ENCODE measurements at regions not wholly inside any gene's neighbourhood (a gene's known extent, or its start where the extent isn't known, plus 50 kb on each side); places are given as distances from the start of the nearest gene placed in this dataset.
"Not testable (repeated sequence)": the region's sequence is repeated elsewhere in the genome, so short reads cannot be mapped to it uniquely, and the experiment has no call there.

DNA sequence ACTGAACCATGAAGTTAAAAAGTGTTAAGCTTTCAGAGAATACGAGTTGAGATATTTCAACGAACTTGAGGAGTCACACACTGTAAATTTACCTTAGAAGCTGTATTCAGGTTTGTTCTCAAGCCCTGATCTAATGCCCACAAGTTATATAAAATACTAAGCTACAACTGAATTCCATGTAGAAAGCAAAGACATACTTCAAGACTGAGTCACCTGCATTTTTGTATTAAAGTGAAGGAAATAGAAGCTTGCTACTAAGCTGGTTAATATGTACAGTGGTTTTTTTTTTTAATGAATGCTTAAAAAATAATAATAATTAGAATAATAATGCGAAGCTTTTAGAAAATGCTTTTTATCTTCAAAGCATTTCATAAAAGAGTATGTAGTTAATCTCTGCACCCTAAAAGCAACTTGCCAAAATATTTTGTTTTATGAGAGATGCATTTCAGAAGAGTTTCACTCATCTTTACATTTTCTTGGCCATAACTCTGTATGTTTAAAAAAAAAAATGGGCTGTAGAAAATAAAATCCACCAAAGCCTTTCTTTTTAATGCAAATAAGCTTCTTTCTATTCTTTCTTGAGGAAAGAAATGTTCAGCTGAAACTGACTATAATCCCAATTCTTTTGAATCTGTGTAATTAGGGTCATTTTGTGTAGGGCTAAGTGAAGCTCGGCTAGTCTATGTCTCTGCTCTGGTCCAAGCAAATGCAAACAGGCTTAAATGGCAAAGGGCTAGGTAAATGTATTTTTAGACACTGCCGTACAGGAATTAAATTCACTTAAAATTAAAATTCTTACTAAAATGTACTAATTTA lies 1047.5 kb upstream of the FLRT2 start:
- no peak for DNase-seq (ENCODE audit: low read depth in 4 of 4, low spot score in 3 of 4)

DNA sequence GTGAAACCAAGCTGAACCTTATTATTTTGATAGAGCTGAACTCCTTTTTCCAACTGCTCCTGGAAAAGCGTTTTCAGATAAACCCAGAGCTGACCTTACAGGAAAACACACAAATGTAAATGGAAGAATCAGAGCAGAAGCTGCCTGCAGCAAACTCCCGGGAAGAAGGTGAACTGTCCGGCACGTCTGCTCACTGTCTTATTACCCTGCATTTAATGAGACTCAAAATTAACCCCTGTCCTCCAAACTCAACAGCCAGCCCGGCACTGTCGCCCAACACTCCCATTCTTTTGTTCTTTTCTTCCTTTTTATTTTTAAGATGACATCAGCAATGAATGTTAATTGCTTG lies 1046.9 kb upstream of the FLRT2 start:
- no peak for DNase-seq (ENCODE audit: low read depth in 4 of 4, low spot score in 3 of 4)

DNA sequence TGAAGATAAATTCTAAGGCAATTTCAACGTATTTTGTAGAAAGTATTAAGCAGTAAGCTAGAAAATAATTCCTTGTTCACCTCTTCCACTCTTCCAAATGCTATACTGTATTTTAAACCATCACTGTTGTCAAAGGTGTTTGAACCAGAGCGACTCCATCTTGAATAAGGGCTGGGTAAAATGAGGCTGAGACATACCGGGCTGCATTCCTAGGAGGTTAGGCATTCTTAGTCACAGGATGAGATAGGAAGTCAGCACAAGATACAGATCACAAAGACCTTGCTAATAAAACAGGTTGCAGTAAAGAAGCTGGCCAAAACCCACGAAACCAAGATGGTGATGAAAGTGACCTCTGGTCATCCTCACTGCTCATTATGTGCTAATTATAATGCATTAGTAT lies 1045.7 kb upstream of the FLRT2 start:
- not testable (repeated sequence) for DNase-seq (ENCODE audit: low read depth in 4 of 4, low spot score in 3 of 4)

- DNase-seq (ENCODE audit: low read depth in 4 of 4, low spot score in 3 of 4): no peak
Measured at GRCh38 chr14:84485036-84485435, 1044.9 kb upstream of the FLRT2 start.

GRCh38 chr14:84490081-84490480 lies 1039.9 kb upstream of the FLRT2 start:
- DNase-seq (ENCODE audit: low read depth in 4 of 4, low spot score in 3 of 4): no peak

- no peak for DNase-seq (ENCODE audit: low read depth in 4 of 4, low spot score in 3 of 4)
Measured at GRCh38 chr14:84492685-84493084, 1037.3 kb upstream of the FLRT2 start.

- no peak for DNase-seq (ENCODE audit: low read depth in 4 of 4, low spot score in 3 of 4)
Measured at GRCh38 chr14:84493779-84494178, 1036.2 kb upstream of the FLRT2 start.

DNA sequence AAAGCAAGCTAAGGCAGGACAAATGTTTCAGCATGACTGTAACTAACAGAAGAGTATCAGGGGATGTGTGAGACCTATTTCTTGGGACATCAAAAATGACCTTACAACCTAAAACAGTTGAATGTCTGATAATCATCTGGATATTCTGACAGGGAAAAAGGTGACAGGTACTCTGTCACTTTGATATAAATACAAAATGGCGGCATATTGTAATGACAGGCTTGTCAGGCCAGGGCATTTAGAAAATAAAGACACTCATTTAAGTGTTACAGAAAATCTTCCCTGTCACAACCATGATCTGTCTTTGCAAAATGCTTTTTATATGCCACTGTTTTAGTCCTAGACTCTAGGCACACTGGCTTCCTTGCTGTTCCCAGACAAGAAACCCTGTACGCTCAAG lies 1033.3 kb upstream of the FLRT2 start:
- no peak for DNase-seq (ENCODE audit: low read depth in 4 of 4, low spot score in 3 of 4)

DNA sequence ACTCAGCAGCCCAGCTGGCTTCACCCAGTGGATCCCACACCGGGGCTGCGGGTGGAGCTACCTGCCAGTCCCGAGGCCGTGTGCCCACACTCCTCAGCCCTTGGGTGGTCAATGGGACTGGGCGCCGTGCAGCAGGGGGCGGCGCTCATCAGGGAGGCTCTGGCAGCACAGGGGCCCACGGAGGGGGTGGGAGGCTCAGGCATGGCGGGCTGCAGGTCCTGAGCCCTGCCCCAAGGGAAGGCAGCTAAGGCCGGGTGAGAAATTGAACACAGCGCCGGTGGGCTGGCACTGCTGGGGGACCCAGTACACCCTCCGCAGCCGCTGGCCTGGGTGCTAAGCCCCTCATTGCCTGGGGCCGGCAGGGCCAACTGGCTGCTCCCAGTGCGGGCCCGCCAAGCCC lies 1017.1 kb upstream of the FLRT2 start:
- DNase-seq (ENCODE audit: low read depth in 4 of 4, low spot score in 3 of 4): not testable (repeated sequence)

GRCh38 chr14:84519836-84520235 lies 1010.1 kb upstream of the FLRT2 start:
- DNase-seq (ENCODE audit: low read depth in 4 of 4, low spot score in 3 of 4): no peak

DNA sequence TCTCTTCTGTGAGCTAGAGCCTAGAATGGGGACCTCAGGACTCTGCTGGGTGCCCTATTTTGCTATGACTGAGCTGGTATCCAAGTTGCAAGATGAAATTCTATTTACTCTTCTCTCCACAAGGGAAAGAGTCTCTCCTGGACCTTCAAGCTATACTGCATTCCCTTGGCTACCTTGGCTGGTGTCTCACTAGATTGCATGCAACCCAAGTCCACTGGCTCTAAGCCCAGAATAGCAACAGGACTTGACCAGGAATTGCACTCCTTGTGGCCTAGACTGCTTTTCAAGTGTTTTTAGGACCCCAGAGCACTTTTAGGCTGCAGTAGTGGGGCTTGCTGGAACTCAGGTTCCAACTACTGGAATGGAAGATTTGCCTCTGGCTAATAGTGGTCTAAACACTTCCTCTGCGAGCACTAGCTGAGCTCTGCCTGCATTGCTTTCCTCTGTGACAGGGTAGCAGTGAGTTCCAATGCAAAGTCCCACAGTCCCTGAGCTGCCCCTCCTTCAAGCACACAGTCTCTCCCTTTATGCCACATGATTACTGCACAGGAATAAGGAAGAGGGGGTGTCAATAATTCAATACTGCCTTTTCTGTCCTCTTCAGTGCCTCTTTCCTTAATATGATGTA lies 1009.1 kb upstream of the FLRT2 start:
- DNase-seq (ENCODE audit: low read depth in 4 of 4, low spot score in 3 of 4): no peak

DNA sequence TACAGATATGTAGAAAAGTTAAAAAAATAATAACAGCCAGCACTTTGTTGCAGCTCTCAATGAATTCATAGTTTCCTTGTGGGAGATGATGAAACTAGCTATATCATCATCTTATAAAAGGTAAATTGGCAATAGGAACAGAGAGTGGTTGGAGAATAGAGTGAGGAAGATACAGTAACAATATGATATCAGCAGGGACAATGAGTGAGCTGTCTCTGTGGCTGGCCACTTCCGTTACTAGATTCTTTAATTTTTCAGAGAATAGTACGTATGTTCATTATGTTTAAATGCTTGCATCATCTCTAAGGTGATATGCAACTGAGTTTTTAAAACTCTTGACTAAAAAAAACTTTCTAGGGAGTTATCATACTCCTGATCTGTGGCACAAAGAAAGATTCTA lies 1006.2 kb upstream of the FLRT2 start:
- no peak for DNase-seq (ENCODE audit: low read depth in 4 of 4, low spot score in 3 of 4)

DNA sequence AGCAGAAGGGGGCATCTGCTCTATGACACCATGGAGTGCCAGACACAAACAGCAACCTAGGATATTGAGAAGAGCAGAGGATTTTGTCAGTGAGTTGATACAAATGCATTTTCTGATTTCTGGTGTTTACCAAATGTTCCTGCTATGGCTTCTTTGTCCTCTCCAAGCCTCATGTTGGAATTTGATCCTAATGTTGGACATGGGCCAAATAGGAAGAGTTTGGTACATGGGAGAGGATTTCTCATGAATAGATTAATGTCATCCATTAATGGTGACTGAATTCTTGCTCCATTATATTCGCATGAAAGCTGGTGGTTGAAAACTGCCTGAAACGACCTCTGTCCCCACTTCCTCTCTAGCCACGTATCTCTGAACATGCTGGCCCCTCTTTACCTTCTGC lies 1002.2 kb upstream of the FLRT2 start:
- DNase-seq (ENCODE audit: low read depth in 4 of 4, low spot score in 3 of 4): no peak

DNA sequence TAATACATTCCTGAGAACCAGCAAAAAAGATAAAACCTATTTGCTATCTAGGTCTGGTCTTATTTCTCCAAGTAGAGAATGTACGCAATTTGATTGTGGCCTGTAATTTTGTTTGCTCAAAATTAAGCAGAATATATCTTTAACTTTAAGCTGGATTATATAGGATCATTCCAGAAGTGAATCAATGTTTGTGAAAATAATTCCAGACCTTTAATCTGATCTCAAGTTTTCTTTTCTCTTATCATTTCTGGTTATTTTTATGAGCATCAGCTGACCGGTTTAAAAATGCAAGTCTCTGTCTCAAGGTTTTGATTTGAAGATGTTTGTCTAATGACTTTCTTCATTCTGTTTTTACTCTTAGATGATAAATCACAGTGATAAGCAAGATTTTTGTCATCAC lies 997.9 kb upstream of the FLRT2 start:
- no peak for DNase-seq (ENCODE audit: low read depth in 4 of 4, low spot score in 3 of 4)

- DNase-seq (ENCODE audit: low read depth in 4 of 4, low spot score in 3 of 4): no peak
Measured at GRCh38 chr14:84533181-84533725, 996.7 kb upstream of the FLRT2 start.

DNA sequence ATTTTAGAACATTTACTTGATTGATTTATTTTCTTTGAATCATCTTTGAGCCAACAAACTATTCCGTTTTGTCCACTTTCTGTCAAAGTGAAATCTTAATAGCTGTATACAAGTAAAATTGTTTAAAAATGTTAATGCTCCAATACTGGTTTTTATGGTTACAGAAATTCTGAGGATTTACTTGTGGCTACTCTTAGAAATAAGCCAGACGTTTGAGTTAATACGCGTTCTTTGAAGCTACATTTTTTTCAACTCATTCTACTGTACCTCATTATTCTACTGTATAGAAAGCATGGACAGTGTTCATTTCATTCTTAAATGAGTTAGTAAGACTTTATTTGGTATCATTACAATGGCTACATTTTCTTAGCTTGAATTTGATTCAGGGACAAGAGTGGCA lies 996.2 kb upstream of the FLRT2 start:
- DNase-seq (ENCODE audit: low read depth in 4 of 4, low spot score in 3 of 4): no peak

DNA sequence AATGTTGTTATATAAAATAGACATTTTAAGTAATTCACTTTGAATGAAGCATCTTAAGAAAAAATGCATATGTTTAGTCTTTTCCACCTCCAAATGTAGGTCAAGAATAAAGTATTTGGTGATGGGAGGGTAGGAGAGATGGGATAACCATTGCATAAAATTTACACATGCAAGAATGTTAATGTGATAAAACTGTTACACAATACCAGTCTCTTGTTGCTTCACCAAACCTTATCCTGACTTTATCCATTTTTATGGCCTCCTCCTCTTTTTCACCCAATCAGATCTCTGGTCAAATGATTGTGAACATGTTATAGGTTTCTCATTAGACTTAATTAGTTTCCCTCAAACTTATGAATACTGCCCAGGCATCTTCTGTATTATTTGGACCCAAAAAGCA lies 994.5 kb upstream of the FLRT2 start:
- DNase-seq (ENCODE audit: low read depth in 4 of 4, low spot score in 3 of 4): no peak

DNA sequence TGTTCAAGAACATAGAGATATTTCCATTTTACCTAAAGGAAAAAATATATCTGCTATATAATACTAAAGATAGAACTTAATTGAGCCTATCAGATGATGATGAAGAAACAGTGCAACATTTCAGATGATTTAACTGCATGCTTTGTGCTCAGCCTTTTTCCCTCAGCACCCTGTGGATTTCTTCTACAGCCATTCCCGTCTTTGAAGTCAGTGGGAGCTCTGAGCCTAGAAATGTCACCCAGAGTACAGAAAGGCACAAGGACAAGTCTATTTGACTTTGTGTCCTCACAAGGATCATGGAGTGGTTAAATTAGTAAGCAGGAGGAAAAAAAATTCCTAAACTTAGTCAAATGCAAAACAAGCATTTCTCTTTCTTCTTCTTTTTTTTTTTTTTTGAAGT lies 994.0 kb upstream of the FLRT2 start:
- DNase-seq (ENCODE audit: low read depth in 4 of 4, low spot score in 3 of 4): no peak

DNA sequence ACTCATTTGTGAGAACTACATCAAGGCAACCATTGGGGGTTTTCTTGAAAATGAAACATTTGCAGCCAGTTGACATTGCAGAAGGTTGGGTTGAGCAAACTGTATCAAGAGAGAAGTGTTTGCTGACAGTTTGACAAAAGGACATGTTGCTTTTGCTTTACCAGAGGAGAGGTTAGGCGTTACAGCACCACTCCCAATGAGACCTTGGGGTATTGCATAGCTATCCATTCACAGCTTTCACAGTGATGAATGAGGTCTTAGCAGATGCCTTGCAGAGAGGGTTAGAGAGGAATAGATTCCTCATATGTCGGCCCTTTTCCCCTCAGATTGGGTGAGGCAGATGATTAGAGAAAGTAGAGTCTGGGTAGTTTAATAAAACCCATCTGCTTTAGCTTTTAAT lies 988.9 kb upstream of the FLRT2 start:
- DNase-seq (ENCODE audit: low read depth in 4 of 4, low spot score in 3 of 4): no peak

GRCh38 chr14:84543859-84544258 lies 986.1 kb upstream of the FLRT2 start:
- no peak for DNase-seq (ENCODE audit: low read depth in 4 of 4, low spot score in 3 of 4)

- DNase-seq (ENCODE audit: low read depth in 4 of 4, low spot score in 3 of 4): no peak
Measured at GRCh38 chr14:84544486-84545131, 985.3 kb upstream of the FLRT2 start.

- DNase-seq (ENCODE audit: low read depth in 4 of 4, low spot score in 3 of 4): no peak
Measured at GRCh38 chr14:84546236-84546635, 983.7 kb upstream of the FLRT2 start.
